Esophagus squamous epithelium (tissue), 4 donors: ENCODE measurements at regions not wholly inside any gene's neighbourhood (a gene's known extent, or its start where the extent isn't known, plus 50 kb on each side); places are given as distances from the start of the nearest gene placed in this dataset.

ENCODE experiments used
- POLR2A ChIP-seq, 4 donors: fragments of 450-650 bp; IDR thresholded peaks; one replicate each; pipeline ENCODE4 v1.6.1; 2017; ENCODE audit warnings: antibody characterized with exemption in 4 of 4, mild to moderate bottlenecking in 4 of 4, moderate library complexity in 3 of 4
- TF ChIP-seq, protein P1 (sequence below), 6 experiments: fragments of 450-650 bp in 4 of 6; fragments of 200-600 bp in 2 of 6; sonication (generic) in 2 of 6; IDR thresholded peaks; one replicate each; pipeline ENCODE4 v1.5.1; 2016 to 2019; ENCODE audit warnings: antibody characterized with exemption in 6 of 6, mild to moderate bottlenecking in 4 of 6, moderate library complexity in 4 of 6

DNA sequence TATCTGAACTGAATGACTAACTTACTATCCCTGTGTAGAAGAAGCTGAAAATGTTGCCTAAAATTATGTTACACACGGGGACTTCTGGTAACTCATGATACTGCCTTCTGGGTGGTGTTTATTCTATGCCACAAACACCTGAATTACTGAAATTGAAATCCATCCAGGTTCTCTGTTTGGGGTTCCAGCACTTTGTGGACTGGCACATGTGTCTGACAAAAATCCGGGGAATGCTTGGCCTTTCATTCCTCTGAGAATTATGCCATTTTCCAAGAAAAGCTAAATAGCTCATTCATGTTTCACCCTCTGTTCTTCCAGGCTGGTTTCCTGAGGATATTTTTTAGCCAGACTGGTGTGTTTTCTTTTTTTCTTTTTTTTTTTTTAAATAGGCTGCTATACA lies 59.5 kb upstream of the POU3F3 start:
- TF ChIP-seq, protein P1, sequence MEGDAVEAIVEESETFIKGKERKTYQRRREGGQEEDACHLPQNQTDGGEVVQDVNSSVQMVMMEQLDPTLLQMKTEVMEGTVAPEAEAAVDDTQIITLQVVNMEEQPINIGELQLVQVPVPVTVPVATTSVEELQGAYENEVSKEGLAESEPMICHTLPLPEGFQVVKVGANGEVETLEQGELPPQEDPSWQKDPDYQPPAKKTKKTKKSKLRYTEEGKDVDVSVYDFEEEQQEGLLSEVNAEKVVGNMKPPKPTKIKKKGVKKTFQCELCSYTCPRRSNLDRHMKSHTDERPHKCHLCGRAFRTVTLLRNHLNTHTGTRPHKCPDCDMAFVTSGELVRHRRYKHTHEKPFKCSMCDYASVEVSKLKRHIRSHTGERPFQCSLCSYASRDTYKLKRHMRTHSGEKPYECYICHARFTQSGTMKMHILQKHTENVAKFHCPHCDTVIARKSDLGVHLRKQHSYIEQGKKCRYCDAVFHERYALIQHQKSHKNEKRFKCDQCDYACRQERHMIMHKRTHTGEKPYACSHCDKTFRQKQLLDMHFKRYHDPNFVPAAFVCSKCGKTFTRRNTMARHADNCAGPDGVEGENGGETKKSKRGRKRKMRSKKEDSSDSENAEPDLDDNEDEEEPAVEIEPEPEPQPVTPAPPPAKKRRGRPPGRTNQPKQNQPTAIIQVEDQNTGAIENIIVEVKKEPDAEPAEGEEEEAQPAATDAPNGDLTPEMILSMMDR (IDR thresholded peaks at IDR 0.05): no peak
- TF ChIP-seq POLR2A (IDR thresholded peaks at IDR 0.05): no peak
